AG04450 (cell line): ENCODE measurements at regions not wholly inside any gene's neighbourhood (a gene's known extent, or its start where the extent isn't known, plus 50 kb on each side); places are given as distances from the start of the nearest gene placed in this dataset.

ENCODE experiments used
- CTCF ChIA-PET: fragments of 300-600, 350-600 bp; formaldehyde crosslinking; extraction: SDS; loops from one replicate; lab custom pipeline; 2022; ENCODE audit warnings: antibody characterized with exemption, inconsistent platforms; lab: Charles Lee
- POLR2A ChIA-PET: fragments of 350-600 bp; formaldehyde crosslinking; extraction: SDS; loops from one replicate; lab custom pipeline; 2021; ENCODE audit warnings: antibody characterized with exemption, inconsistent platforms; lab: Yijun Ruan, JAX
- DNase-seq: peaks from one replicate; pipeline ENCODE4 v3.0.0-alpha.2; 2011; ENCODE audit warnings: low read depth, low spot score
- H3K27ac ChIP-seq: one replicate; pipeline ENCODE4 v1.5.1; 2012; ENCODE audit warnings: low read depth, low read length, control low read depth
- H3K27me3 ChIP-seq: one replicate; pipeline ENCODE4 v1.6.0; 2012; ENCODE audit warnings: low read length; ENCODE audit not compliant: control insufficient read depth, insufficient read depth
- H3K4me3 ChIP-seq: 2 replicates; pipeline ENCODE4 v1.5.1; 2011; ENCODE audit warnings: mild to moderate bottlenecking, low read depth, low read length, control low read depth
- H3K9me3 ChIP-seq: 2 replicates; pipeline ENCODE4 v1.5.1; 2012; ENCODE audit warnings: low read length; ENCODE audit not compliant: control insufficient read depth, insufficient read depth
- TF ChIP-seq, protein P1 (sequence below): IDR thresholded peaks from 2 replicates; pipeline ENCODE4 v1.5.1; 2011; ENCODE audit warnings: low read depth, low read length, control low read depth, inconsistent platforms

DNA sequence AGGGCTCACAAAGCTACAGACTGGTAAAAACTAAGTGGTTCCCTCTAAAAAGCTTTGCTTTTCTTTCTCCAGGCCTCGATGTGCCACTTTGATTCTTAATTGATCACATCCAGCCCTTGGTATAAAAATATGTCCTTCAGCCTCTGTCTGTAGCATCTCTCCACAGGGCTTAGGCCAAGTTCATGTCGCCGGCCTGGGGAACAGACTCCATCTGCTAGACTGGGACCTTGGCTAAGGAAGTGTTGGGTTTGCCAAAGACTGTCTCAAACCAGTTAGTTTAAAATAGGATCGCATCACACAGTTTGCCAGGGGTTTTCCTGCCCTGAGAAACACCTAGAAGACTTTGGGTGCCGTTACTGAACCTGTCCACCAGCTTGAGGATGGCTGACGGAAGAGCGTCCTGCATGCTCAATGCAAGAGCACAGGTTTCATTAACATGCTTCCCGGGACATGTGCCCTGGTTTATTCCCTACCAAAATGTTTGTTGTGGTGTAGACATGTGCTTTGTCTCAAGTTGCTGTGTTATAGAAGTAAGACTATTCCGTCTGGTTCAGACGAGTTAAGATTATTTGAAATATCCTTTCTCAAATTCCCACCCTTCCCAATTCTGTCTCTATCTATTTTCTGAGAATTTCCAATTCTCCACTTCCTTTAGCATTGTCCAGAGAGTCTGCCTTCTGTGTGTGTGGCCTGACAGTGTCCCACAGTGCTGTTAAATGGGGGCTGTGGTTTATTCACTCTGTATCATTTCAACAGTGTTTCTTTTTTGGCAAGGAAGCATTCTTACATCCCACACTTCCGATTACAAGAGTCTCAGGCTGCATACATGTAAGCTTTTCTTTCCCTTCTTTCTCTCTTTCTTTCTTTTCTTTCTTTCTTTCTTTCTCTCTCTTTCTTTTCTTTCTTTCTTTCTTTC is 334.7 kb downstream of the INHBA start:
- TF ChIP-seq, protein P1, sequence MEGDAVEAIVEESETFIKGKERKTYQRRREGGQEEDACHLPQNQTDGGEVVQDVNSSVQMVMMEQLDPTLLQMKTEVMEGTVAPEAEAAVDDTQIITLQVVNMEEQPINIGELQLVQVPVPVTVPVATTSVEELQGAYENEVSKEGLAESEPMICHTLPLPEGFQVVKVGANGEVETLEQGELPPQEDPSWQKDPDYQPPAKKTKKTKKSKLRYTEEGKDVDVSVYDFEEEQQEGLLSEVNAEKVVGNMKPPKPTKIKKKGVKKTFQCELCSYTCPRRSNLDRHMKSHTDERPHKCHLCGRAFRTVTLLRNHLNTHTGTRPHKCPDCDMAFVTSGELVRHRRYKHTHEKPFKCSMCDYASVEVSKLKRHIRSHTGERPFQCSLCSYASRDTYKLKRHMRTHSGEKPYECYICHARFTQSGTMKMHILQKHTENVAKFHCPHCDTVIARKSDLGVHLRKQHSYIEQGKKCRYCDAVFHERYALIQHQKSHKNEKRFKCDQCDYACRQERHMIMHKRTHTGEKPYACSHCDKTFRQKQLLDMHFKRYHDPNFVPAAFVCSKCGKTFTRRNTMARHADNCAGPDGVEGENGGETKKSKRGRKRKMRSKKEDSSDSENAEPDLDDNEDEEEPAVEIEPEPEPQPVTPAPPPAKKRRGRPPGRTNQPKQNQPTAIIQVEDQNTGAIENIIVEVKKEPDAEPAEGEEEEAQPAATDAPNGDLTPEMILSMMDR = no peak

GRCh38 chr7:41351091-41351490 is 351.8 kb downstream of the INHBA start:
- no peak overlapping the region for H3K27ac ChIP-seq
- TF ChIP-seq, protein P1 = no peak
- no peak overlapping the region for H3K4me3 ChIP-seq
- no peaks in the 10 kb centered on the region for H3K9me3 ChIP-seq
- DNase-seq = no peak
- POLR2A ChIA-PET = no interaction called here
- CTCF ChIA-PET = interaction anchor here (0.6 kb wide), 1 partner anchor 243 kb away, joined by 4 read pairs; no protein-coding TSS in a partner anchor
- no peaks in the 10 kb centered on the region for H3K27me3 ChIP-seq

More for the DNA sequence above, 334.7 kb downstream of the INHBA start:
- Histone ChIP-seq H3K27me3 (no peaks in the 10 kb centered on the region), H3K9me3 (no peaks in the 10 kb centered on the region), H3K27ac (no peak overlapping the region), H3K4me3 (no peak overlapping the region)
- POLR2A ChIA-PET = no interaction called here
- no peak for DNase-seq
- CTCF ChIA-PET = no interaction called here

GRCh38 chr7:41346878-41347277 is 356.0 kb downstream of the INHBA start:
- no peaks in the 10 kb centered on the region for H3K27me3 ChIP-seq
- no peaks in the 10 kb centered on the region; the same call in 1 of the 2 replicates for H3K9me3 ChIP-seq
- H3K27ac ChIP-seq = no peak overlapping the region
- TF ChIP-seq, protein P1 = no peak
- DNase-seq = no peak
- POLR2A ChIA-PET = no interaction called here
- CTCF ChIA-PET = no interaction called here
- H3K4me3 ChIP-seq = no peak overlapping the region

DNA sequence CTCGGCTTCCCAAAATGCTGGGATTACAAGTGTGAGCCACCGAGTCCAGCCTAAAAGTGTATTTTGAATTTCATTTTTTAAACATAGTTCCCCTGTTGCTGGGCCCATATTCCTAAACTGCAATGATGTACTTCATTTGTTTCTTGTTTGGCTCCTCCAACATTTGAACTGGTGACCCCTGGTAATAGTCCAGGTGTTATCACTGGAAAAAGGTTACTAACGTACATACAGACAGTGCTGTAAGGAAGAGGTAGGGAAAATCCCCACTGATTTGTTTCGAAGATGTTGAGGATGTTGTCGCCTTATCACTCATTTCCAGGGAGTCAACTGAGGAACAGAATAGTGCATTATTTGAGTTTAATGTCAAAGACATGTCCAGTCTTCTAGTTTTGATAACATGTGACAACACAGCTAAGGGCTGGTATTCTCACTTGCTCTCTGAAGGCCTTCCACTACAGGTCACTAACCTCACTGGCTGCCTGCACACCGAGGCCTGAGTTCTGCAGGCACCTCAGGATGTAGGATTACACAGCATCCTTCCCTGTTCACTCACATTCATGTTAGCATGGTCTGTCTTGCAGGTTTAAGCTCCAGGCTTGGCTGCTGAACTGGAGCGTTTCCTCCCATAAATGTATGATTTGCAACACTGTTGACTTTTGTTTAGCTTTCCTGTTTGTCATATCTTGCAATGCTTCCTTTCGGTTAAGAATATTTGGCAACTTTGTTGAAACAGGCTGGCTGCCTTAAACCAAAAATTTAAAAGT is 362.8 kb downstream of the INHBA start:
- no peaks in the 10 kb centered on the region for H3K27me3 ChIP-seq
- no peak for DNase-seq
- no peak overlapping the region for H3K4me3 ChIP-seq
- CTCF ChIA-PET = interaction anchor here (0.6 kb wide), 1 partner anchor 507 kb away, joined by 4 read pairs; no protein-coding TSS in a partner anchor
- no peak overlapping the region for H3K27ac ChIP-seq
- TF ChIP-seq, protein P1 = no peak
- no peaks in the 10 kb centered on the region; the same call in 1 of the 2 replicates for H3K9me3 ChIP-seq
- POLR2A ChIA-PET = no interaction called here
